ENCODE measurements at regions not wholly inside any gene's neighbourhood (a gene's known extent, or its start where the extent isn't known, plus 50 kb on each side); places are given as distances from the start of the nearest gene placed in this dataset.

GRCh38 chr18:60649107-60649506, 276.5 kb upstream of the MC4R start:
- no peak for DNase-seq (ENCODE audit: low spot score)
- no peak for TF ChIP-seq CTCF (IDR thresholded peaks at IDR 0.05; ENCODE audit: extremely low read depth, missing control alignments)

GRCh38 chr18:60649842-60650536, 277.4 kb upstream of the MC4R start:
- TF ChIP-seq CTCF (IDR thresholded peaks at IDR 0.05; ENCODE audit: extremely low read depth, missing control alignments): no peak
- DNase-seq (ENCODE audit: low spot score): no peak

GRCh38 chr18:60654298-60654697, 281.7 kb upstream of the MC4R start:
- DNase-seq (ENCODE audit: low spot score): no peak
- TF ChIP-seq CTCF (IDR thresholded peaks at IDR 0.05; ENCODE audit: extremely low read depth, missing control alignments): no peak

GRCh38 chr18:60656553-60656952, 284.0 kb upstream of the MC4R start:
- no peak for TF ChIP-seq CTCF (IDR thresholded peaks at IDR 0.05; ENCODE audit: extremely low read depth, missing control alignments)
- DNase-seq (ENCODE audit: low spot score): no peak

GRCh38 chr18:60662491-60662890, 289.9 kb upstream of the MC4R start:
- no peak for DNase-seq (ENCODE audit: low spot score)

GRCh38 chr18:60663060-60663989, 290.8 kb upstream of the MC4R start:
- TF ChIP-seq CTCF (IDR thresholded peaks at IDR 0.05; ENCODE audit: extremely low read depth, missing control alignments): no peak
- no peak for DNase-seq (ENCODE audit: low spot score)

More at GRCh38 chr18:60662491-60662890, 289.9 kb upstream of the MC4R start:
- TF ChIP-seq CTCF (IDR thresholded peaks at IDR 0.05; ENCODE audit: extremely low read depth, missing control alignments): no peak

- no peak for DNase-seq (ENCODE audit: low spot score)
- no peak for TF ChIP-seq CTCF (IDR thresholded peaks at IDR 0.05; ENCODE audit: extremely low read depth, missing control alignments)
Observed at GRCh38 chr18:60664736-60665135, 292.2 kb upstream of the MC4R start.

All from GM20000 (cell line).